Astrocyte of the hippocampus (primary cell): ENCODE measurements at regions not wholly inside any gene's neighbourhood (a gene's known extent, or its start where the extent isn't known, plus 50 kb on each side); places are given as distances from the start of the nearest gene placed in this dataset.
A peak's percentile ranks its signal among the peaks of the same experiment; 100 is the strongest.

Experiments
- DNase-seq: peaks from one replicate; pipeline ENCODE4 v3.0.0; 2011; ENCODE audit warnings: low read depth, low spot score

DNA sequence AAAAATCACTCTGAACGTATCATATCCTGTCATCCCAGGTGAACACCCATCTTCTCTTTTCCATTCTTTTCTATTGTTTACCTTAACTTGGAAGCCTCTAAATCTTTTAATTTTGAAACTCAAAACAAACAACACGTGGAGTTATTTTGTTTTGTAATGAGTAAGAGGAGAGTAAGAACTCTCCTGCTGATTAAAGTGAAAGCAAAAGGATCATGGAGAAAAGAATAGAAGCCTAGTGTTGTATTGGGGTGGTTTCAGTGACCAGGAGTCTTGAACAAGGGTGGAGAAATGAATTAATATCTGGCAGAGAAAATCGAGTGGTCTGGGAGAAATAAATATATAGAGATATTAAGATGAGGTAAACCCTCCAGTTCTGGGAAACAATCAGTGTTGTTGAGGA lies 237.4 kb upstream of the UGT8 start:
- DNase-seq = no peak

DNA sequence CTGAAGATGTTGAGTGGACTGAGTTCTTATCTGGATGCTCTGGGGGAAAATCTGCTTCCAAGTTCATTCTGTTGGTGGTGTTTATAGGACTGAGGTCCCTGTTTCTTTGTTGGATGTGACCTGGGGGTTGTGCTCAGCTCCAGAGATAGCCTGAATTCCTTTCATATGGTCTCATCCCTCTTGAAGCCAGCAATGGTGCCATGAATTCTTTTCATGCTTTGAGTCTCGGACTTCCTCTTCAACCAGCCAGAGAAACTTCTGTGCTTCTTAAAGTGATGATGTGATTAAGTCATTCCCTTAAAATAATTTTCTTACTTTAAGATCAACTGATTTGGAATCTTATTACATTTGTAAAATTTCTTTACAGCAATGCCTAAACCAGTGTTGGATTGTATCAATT lies 233.8 kb upstream of the UGT8 start:
- peak; percentile 86 for DNase-seq

DNA sequence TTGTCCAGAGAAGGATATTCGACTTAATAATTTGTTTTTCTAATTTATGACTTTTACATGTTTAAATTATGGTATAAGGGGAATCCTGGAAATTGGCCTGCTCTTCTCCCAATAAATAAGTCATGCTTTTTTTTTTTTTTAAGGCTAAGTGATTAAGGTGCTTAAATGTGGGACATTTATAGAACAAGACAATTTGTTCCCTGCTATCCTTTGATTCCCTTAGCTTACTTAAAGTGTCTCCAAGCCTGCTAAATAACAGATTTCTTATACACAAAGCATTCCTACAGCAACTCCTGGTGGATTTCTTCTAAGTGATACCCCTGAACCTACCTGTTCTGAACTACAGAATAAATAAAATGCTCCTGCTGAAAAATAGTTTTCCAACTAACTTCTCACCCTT lies 233.0 kb upstream of the UGT8 start:
- DNase-seq = no peak

DNA sequence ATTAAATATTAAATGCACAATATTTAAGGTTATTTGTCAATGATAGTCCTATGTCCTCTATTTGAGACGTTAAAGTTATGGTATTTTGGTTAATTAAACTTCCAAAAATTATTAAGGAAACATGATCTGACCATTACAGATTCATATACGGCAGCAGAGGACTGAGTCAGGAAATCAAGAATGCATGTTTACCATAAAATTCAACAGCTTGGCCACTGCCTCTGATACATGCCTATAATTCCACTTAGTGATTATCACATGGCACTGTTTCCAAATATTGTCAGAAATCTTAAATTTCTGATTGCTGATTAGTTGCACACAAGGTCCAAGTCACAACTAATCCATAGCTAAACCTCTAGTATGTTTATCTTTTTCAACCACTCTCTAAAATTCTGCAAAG lies 232.2 kb upstream of the UGT8 start:
- DNase-seq = no peak

DNA sequence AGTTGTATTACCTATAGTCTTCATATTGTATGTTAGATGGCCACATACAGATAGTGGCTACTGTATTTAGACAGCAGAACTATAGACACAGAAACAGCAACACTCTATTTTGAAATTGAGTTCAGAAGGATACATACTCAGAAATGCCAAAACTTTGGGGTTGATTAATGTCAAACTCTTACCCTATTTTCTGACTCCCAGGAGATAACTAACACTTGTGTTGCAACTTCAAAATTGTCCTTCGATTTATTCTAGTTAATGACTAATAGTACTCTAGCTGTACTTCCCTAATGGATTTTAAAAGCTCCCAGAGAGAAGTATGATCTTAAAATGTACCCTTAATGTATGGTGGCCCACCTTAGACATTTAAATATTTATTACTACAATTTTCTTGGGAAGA lies 229.9 kb upstream of the UGT8 start:
- DNase-seq = no peak

DNA sequence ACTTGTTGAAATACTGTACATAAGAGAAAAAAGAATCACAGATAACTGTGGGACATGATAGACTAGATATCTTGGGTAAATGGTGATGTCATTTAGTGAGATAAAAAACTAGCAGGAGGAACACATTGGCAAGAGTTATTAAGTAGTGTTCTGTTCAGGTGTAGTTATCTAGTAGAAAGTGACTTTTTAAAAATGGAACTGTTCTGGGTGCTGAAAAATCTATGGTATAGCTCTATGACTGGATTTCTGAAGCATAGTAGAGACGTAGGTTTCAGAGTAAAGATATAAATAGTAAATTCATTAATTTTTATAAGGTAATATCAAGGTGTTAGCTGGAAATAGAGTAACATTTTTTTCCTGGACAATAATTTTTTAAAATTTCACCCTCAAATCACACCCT lies 225.1 kb upstream of the UGT8 start:
- DNase-seq = no peak

DNA sequence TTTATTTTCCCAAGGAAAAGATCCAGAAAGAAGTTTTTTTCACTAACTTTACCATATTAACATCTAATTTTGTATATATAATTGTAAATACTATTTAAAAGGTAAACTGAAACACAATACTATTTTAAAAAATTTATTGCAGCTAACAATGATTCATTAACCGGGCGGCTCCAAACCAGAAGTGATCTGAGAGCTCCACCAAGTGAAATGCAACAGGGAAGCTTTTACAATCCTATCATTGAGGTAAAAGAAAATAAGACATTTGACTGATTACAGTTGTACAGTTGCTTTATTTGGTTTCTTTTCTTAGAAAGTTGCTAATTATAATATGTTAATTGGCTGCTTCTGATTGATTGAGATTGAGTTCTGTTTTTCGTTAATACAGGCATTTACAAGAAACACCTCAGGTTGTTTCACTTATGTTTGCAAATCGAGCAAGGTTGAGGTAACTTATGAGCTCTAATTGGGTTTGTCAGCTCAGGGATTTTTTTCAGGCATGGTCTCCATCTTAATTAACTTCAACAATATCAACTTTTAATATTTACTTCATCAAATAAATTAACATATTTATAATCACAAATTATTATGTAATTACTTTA lies 220.2 kb upstream of the UGT8 start:
- DNase-seq = peak; percentile 65

DNA sequence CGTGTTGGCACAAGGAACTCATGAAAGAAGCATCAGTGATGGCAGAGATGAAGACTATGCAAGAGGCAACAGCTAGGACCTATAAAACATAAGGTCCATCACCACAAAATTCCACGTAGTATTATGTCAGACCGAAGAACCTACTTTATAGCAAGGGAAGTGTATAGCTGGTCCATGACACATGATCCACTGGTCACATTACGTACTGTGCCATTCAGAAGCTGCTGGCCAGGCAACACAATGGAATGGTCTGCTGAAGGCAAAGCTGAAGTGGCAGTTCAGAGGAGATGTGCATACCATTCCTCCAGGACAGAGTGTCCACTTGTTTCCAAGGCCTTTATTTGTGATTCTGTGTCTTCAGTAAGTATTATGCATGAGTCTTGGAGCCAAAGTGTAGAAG lies 215.5 kb upstream of the UGT8 start:
- no peak for DNase-seq

DNA sequence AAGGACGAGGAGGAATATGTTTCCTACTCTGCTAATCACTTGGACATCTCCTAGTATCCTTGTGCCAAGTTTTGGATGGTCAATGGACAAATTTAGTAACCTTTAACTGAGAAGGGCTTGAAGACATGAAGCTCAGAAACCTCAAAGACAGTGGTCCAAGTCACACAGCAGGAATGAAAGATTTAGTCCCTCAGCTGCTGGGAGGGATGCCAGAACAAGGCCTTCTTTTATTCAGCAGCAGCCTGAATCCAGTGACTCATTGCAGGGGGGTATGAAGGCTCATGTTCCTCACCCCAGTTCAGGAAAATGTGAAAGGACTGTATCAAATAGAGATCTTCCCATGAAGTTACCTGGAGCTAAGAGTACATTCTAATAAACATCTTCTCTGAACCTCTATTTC lies 214.9 kb upstream of the UGT8 start:
- DNase-seq = peak; percentile 92

DNA sequence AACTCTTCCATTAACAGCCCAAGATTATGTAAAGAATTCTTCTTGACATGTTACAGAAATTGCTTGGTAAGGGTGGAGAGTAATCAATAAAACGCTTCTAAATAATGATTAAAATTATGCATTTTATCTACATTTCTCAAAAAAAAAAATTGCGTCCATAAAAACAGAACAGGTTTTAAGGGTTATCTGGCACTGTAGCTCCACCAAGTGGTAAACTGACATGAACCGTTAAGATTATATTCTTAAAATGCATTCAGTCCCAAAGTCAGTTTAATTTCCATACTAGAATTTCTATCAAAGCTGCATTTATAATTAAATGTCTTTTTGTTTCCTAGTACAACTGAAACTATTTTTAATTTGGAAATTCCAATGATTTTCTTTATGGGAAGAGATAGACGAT lies 214.0 kb upstream of the UGT8 start:
- DNase-seq = peak; percentile 63

DNA sequence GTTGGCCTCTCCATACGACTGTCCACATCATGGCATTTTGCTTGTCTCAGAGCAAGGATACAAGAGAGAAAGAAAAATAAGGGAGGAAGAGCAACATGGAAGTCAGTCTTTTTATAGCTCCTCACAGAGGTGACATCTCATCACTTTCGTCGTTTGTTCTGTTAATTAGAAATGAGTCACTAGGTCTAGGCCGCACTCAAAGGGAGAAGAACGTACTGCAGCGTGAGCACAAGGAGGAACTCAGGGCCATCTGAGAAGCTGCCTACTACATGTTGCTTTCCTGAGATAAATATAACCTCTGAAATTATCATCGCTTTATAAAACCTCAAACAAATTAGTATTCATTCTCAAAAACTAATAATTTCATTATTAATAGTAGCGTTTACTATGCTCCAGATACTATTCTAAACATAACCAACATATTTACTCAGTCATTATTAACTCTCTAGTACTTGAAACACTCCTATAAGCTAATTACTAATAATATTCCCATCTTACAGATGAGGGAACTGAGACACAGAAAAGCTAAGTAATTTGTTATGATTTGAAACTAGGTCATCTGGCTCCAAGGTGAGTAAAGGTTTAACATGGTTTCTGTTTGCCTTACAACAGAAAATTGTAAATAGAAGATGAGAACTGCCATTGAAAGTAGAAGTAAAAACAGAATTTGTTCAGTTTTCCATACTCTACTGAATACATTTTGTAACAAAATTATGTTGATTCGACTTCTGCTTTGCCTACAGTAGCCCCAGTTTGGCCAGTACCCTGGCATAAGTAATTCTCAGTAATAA lies 213.2 kb upstream of the UGT8 start:
- no peak for DNase-seq

DNA sequence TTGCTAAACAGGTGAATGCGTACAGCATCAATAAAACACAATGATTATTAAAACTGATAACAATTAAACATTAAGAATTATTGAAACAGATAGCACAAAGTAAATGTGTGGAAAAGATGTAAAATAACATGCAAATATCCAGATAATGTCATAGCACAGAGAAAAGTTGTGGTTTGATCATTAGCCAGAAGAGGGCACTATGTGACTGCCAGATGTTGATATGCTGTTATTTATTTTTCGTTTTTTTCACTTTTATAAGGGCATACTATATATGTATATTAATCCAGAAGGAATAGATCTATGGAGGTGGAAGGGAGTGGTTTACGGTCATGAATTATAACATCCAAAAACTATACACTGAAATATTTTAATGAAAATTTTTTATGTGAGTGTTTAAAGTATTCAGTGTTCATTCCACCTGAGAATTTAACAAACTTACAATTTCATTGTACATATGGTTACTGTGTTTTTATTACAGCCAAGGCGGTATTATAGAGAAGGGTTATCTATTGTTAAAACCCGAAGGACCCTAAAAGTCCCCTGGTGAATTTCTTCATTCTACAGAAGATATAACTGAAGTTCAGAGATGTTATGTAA lies 211.9 kb upstream of the UGT8 start:
- peak; percentile 61 for DNase-seq

DNA sequence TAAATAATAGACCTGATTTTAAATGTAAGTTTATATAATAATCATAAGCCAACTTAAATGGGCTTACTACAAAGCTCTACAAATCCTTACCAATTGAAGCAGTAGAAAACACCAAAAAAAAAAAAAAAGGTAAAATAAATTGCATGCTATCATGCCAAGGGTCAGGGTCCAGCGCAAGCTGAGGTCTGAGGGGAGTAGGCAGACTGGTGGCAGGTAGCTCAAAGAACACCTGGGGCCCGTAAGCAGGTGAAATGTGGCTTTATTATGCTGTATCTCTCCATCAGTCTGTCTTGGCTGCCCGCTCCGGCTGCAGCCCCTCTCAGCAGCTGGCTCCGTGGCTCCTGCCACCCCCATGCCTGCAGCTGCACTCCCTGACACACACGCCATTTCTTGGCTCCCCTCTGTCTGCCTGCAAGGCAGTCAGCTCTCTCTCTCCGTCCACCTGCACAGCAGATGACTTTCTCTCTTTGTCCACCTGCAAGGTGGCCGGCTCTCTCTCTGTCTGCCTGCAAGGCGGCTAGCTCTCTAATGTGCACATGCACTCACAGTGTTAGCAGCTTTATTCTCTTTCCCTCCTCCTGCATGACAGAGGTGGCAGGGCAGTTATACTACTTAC lies 209.4 kb upstream of the UGT8 start:
- DNase-seq = no peak

DNA sequence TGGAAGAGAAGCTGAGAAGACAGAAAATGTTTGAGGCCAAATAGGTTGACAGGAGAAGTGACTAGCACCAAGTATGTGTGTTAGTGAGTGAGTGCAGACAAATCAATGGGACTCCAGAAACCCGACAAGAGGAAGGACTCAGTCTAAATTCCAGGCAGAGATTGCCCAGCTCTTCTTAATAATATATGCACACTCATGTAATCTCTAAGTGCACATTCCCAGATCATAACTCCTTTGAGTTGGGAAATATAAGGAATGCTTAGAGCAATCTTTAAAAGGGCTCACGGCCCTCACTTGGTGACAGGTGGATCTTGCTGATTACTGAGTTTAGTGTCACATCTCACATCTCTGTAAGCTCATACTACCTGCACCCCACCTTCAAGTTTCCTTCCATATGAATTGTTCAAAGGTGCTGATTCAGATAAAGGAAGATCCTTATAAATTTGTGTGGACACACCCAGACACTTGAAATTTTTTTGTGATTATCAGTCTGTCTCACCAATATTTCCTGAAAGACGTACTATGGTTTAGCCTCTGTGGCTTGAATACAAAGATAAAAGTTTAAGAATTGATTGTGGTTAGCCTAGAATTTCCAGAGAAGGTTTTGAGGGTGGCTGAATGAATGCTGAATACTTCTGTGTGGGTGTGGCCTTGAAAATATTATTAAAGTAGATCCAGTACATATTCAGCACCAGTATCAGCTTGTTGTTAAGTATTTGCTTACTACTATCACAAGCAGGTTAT lies 205.1 kb upstream of the UGT8 start:
- peak; percentile 8 for DNase-seq

DNA sequence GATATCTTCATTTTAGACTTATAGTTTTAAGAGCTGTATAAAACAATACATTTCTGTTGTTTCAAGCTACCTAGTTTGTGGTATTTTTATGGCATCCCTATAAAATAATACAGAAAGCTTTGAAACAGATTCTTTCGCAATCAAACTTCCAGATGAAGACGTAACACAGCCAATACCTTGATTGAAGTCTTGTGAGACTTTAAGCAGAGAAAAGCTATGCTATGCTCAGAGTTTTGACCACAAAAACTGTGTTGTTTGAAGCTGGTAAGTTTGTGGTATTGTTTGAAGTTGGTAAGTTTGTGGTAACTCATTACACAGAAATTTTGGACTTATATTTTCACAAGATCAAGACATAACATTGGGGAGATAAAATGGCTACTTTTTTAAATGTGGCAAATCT lies 201.8 kb upstream of the UGT8 start:
- peak; percentile 22 for DNase-seq

DNA sequence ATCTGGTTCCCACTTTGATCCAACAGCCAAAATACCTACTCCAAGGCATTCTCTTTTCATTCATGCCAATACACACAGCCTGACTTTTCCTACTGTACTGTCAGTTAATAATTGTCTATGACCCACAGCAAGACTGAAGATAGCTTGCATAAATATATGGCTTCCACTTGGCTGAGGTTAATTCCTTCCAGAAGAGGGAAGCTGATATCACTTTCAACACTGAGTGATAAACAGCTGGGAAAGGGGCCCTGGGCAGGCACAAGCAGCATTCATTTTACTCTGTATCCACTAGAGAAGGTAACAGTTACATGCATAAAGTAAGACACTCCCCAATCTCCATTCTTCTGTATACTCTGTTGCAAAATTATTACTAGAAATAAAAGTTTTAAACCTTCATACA lies 200.2 kb upstream of the UGT8 start:
- DNase-seq = no peak

DNA sequence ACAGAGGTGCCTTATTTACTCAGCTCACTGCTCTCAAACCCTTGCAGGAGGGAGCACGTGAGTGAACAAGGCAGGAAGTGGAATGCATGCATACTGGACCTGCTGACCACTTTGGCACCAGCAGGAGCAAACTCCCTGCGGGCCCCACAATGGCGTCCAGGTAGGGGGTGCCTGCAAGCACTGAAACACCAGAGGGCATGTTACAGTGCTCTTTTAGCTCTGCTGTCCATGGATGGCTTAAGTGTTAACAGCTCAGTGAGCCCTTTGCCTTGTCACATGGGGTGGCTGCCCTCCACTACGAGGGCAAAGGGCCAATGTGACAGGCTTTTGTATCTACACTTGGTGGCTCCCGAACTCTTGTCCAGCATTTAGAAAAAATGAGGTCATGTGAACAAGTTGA lies 199.5 kb upstream of the UGT8 start:
- no peak for DNase-seq

DNA sequence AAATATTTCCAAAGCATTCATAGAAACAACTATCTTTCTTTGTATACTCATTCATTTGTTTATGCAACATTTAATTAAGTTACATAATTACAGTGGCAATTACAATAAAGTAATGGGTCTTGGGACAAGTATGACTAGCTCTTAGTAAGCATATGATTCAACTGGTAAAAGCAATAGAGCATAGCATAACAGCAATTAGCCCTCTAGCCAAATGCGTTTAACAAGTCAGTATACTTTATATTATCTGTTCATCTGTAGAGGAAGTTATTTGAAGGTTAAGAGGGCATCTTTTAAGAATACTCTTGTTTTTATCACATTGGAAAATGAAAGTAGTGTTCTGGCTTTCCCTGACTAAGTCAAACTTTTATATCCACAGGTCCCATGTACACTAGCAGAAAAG lies 198.1 kb upstream of the UGT8 start:
- no peak for DNase-seq

DNA sequence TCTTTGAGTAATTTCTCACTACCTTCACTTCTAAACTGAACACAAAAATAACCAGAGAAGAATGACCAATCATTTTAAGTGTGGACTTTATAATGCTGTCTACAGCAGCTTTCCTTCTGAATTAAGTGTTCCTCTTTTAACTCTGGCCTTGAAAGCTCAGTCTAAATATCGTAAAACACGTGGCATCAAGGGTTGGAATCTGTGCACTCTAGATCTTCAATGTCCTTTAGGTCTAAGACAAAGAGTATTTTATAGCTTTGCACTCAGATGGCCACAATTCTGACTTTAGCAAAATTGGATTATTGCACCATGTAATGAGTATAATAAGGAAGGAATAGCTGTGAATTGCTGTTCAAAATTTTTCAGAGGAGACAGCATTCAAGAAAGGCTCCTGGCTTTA lies 197.1 kb upstream of the UGT8 start:
- DNase-seq = no peak

DNA sequence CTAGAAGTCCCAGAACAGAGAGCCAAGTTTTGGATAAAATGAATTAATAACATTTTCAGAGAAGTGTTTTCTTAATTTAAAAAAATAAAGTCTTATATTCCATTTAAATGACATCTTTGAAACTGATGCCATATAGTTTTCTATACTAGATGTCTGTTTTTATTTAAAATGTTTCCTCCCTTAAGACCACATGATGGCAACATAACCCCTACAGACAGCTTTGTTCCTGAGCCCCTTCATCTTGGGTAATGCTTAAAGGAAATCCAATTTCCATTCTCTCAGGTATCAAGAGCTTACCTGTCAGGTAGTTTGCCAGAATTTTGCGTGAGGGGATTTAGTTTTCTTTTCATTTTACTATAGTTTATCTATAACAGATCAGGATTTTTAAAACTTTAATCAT lies 181.4 kb upstream of the UGT8 start:
- no peak for DNase-seq

DNA sequence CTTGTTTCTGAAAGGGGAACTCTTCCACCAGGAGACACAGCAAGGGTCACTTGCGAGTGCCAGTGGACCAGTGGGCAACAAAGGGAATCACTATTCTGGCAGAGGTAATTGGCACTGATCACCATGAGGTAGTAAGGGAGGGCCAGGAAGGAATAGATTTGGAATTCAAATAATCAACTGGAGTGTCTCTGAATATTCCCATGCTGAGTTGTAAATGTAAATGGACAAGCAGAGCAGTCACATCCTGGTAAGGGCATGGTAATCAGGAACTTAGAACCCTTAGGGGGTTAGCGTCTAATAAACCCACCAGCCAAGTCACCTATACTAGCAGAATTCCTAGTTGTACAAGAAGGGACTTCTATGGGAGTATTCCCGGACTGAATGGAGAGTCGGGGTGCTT lies 178.5 kb upstream of the UGT8 start:
- DNase-seq = no peak

DNA sequence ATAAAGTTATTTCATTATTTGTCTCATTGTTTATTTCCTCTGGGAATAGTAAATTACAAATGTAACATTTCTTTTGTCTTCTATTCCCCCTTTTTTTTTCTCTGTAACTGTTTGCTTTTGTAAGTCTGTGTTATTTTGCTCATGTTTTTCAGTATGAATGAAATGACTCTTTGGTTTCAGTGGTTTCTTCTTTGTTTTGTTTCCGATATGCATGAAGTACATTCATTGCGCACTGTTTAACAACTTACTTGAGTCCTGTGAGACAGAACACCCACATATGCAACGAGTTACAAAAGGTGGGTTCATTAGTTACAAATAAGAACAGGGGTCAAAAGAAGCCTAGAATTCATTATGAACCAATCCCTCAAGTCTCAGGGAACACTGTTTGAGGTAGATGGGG lies 175.0 kb upstream of the UGT8 start:
- DNase-seq = no peak
